ENCODE measurements at regions not wholly inside any gene's neighbourhood (a gene's known extent, or its start where the extent isn't known, plus 50 kb on each side); places are given as distances from the start of the nearest gene placed in this dataset.
A peak's percentile ranks its signal among the peaks of the same experiment; 100 is the strongest.
"Not testable (repeated sequence)": the region's sequence is repeated elsewhere in the genome, so short reads cannot be mapped to it uniquely, and the experiment has no call there.

- DNase-seq: no peak
Observed at GRCh38 chr15:69660114-69660513, 207.5 kb downstream of the RPLP1 start.

GRCh38 chr15:69660658-69661405, 208.2 kb downstream of the RPLP1 start:
- DNase-seq: no peak

- DNase-seq: no peak
Observed at GRCh38 chr15:69661446-69661845, 208.8 kb downstream of the RPLP1 start.

GRCh38 chr15:69661871-69662644, 209.4 kb downstream of the RPLP1 start:
- DNase-seq: no peak

GRCh38 chr15:69662645-69663000, 210.0 kb downstream of the RPLP1 start:
- DNase-seq: no peak

GRCh38 chr15:69663441-69663840, 210.8 kb downstream of the RPLP1 start:
- no peak for DNase-seq

GRCh38 chr15:69663982-69664381, 211.4 kb downstream of the RPLP1 start:
- DNase-seq: no peak

GRCh38 chr15:69664572-69665571, 212.3 kb downstream of the RPLP1 start:
- no peak for DNase-seq

GRCh38 chr15:69665641-69666111, 213.1 kb downstream of the RPLP1 start:
- no peak for DNase-seq

GRCh38 chr15:69666441-69666882, 213.8 kb downstream of the RPLP1 start:
- peak; percentile 52 for DNase-seq

GRCh38 chr15:69666921-69667811, 214.5 kb downstream of the RPLP1 start:
- DNase-seq: peak; percentile 26

GRCh38 chr15:69668039-69668705, 215.6 kb downstream of the RPLP1 start:
- no peak for DNase-seq

GRCh38 chr15:69668963-69669362, 216.3 kb downstream of the RPLP1 start:
- peak; percentile 48 for DNase-seq

GRCh38 chr15:69669446-69669845, 216.8 kb downstream of the RPLP1 start:
- no peak for DNase-seq

- no peak for DNase-seq
Observed at GRCh38 chr15:69673291-69673881, 220.8 kb downstream of the RPLP1 start.

GRCh38 chr15:69675731-69676130, 223.1 kb downstream of the RPLP1 start:
- no peak for DNase-seq

GRCh38 chr15:69677403-69677802, 224.8 kb downstream of the RPLP1 start:
- DNase-seq: no peak

- DNase-seq: no peak
Observed at GRCh38 chr15:69679623-69680228, 227.1 kb downstream of the RPLP1 start.

- DNase-seq: not testable (repeated sequence)
Observed at GRCh38 chr15:69684823-69685222, 232.2 kb downstream of the RPLP1 start.
